T-helper 17 cell (primary cell): ENCODE measurements at regions not wholly inside any gene's neighbourhood (a gene's known extent, or its start where the extent isn't known, plus 50 kb on each side); places are given as distances from the start of the nearest gene placed in this dataset.
"Not testable (repeated sequence)": the region's sequence is repeated elsewhere in the genome, so short reads cannot be mapped to it uniquely, and the experiment has no call there.

ENCODE experiments used
- ATAC-seq: fragments of 150-1000 bp; cut with Tn5 transposase; 2 replicates; pipeline ENCODE4 v1.10.0; 2021; ENCODE audit warnings: mild to moderate bottlenecking, moderate library complexity
- DNase-seq, 3 donors: peaks; one replicate each; pipeline versions ENCODE4 v3.0.0 to v3.0.0-alpha.2; 2020 to 2021
- H3K9me3 ChIP-seq: one replicate; pipeline ENCODE4 v1.7.0; 2013; ENCODE audit warnings: low read length, mild to moderate bottlenecking; ENCODE audit not compliant: control insufficient read depth, poor library complexity, severe bottlenecking
- H3K27ac Mint-ChIP-seq: one replicate; pipeline ENCODE4 v1.8.0; 2022; ENCODE audit warnings: mild to moderate bottlenecking, moderate library complexity, mixed read lengths
- H3K27me3 Mint-ChIP-seq: one replicate; pipeline ENCODE4 v1.8.0; 2022; ENCODE audit warnings: mixed read lengths
- H3K36me3 Mint-ChIP-seq: one replicate; pipeline ENCODE4 v1.8.0; 2022; ENCODE audit warnings: low read depth, mixed read lengths
- H3K4me1 Mint-ChIP-seq: one replicate; pipeline ENCODE4 v1.8.0; 2022; ENCODE audit warnings: mild to moderate bottlenecking, mixed read lengths
- H3K4me3 Mint-ChIP-seq: one replicate; pipeline ENCODE4 v1.8.0; 2022; ENCODE audit warnings: mild to moderate bottlenecking, moderate library complexity, mixed read lengths

- Mint-ChIP-seq H3K36me3 (no peaks in the 10 kb centered on the region), H3K4me1 (no peaks in the 10 kb centered on the region), H3K4me3 (no peak overlapping the region), H3K27ac (no peak overlapping the region), H3K27me3 (no peaks in the 10 kb centered on the region)
- no peaks in the 10 kb centered on the region for H3K9me3 ChIP-seq
- no peak for DNase-seq
- ATAC-seq = no peak
Observed at GRCh38 chr2:59866436-59866835, 687.0 kb downstream of the BCL11A start.

- no peak overlapping the region for H3K4me3 Mint-ChIP-seq
- no peaks in the 10 kb centered on the region for H3K4me1 Mint-ChIP-seq
- no peaks in the 10 kb centered on the region for H3K36me3 Mint-ChIP-seq
- DNase-seq (no peak), ATAC-seq (no peak)
- no peaks in the 10 kb centered on the region for H3K27me3 Mint-ChIP-seq
- no peak overlapping the region for H3K27ac Mint-ChIP-seq
- H3K9me3 ChIP-seq = no peaks in the 10 kb centered on the region
Observed at GRCh38 chr2:59858540-59858939, 694.9 kb downstream of the BCL11A start.

- no peaks in the 10 kb centered on the region for H3K36me3 Mint-ChIP-seq
- H3K4me1 Mint-ChIP-seq = no peaks in the 10 kb centered on the region
- DNase-seq (no peak), ATAC-seq (no peak)
- H3K27ac Mint-ChIP-seq = no peak overlapping the region
- no peaks in the 10 kb centered on the region for H3K9me3 ChIP-seq
- no peak overlapping the region for H3K4me3 Mint-ChIP-seq
- H3K27me3 Mint-ChIP-seq = no peaks in the 10 kb centered on the region
Observed at GRCh38 chr2:59857109-59857508, 696.3 kb downstream of the BCL11A start.

GRCh38 chr2:59856391-59856790, 697.1 kb downstream of the BCL11A start:
- DNase-seq (no peak), ATAC-seq (no peak)
- no peaks in the 10 kb centered on the region for H3K9me3 ChIP-seq
- Mint-ChIP-seq H3K4me3 (no peak overlapping the region), H3K4me1 (no peaks in the 10 kb centered on the region), H3K27ac (no peak overlapping the region), H3K36me3 (no peaks in the 10 kb centered on the region), H3K27me3 (no peaks in the 10 kb centered on the region)

GRCh38 chr2:59853032-59853431, 700.4 kb downstream of the BCL11A start:
- no peak for DNase-seq
- H3K4me3 Mint-ChIP-seq = no peak overlapping the region

GRCh38 chr2:59851836-59852475, 701.5 kb downstream of the BCL11A start:
- no peaks in the 10 kb centered on the region for H3K27me3 Mint-ChIP-seq
- H3K4me3 Mint-ChIP-seq = no peak overlapping the region
- DNase-seq (no peak), ATAC-seq (no peak)
- no peaks in the 10 kb centered on the region for H3K9me3 ChIP-seq
- no peaks in the 10 kb centered on the region for H3K4me1 Mint-ChIP-seq
- H3K36me3 Mint-ChIP-seq = no peaks in the 10 kb centered on the region
- H3K27ac Mint-ChIP-seq = no peak overlapping the region

More at GRCh38 chr2:59853032-59853431, 700.4 kb downstream of the BCL11A start:
- Mint-ChIP-seq H3K27ac (no peak overlapping the region), H3K27me3 (no peaks in the 10 kb centered on the region), H3K36me3 (no peaks in the 10 kb centered on the region), H3K4me1 (no peaks in the 10 kb centered on the region)
- ATAC-seq = no peak
- H3K9me3 ChIP-seq = no peaks in the 10 kb centered on the region

- no peaks in the 10 kb centered on the region for H3K9me3 ChIP-seq
- DNase-seq (no peak), ATAC-seq (no peak)
- no peaks in the 10 kb centered on the region for H3K36me3 Mint-ChIP-seq
- H3K27ac Mint-ChIP-seq = no peak overlapping the region
- H3K27me3 Mint-ChIP-seq = no peaks in the 10 kb centered on the region
- no peak overlapping the region for H3K4me3 Mint-ChIP-seq
- H3K4me1 Mint-ChIP-seq = no peaks in the 10 kb centered on the region
Observed at GRCh38 chr2:59850554-59850953, 702.9 kb downstream of the BCL11A start.

- no peaks in the 10 kb centered on the region for H3K9me3 ChIP-seq
- no peak overlapping the region for H3K27ac Mint-ChIP-seq
- H3K4me3 Mint-ChIP-seq = no peak overlapping the region
- H3K36me3 Mint-ChIP-seq = no peaks in the 10 kb centered on the region
- no peaks in the 10 kb centered on the region for H3K27me3 Mint-ChIP-seq
- H3K4me1 Mint-ChIP-seq = no peaks in the 10 kb centered on the region
- no peak for ATAC-seq
- DNase-seq = no peak
Observed at GRCh38 chr2:59833941-59834340, 719.5 kb downstream of the BCL11A start.

GRCh38 chr2:59830601-59831000, 722.9 kb downstream of the BCL11A start:
- Mint-ChIP-seq H3K4me1 (no peaks in the 10 kb centered on the region), H3K4me3 (no peak overlapping the region)

GRCh38 chr2:59827677-59828076, 725.8 kb downstream of the BCL11A start:
- DNase-seq = no peak
- H3K27me3 Mint-ChIP-seq = no peaks in the 10 kb centered on the region
- H3K27ac Mint-ChIP-seq = no peak overlapping the region
- ATAC-seq = no peak
- H3K9me3 ChIP-seq = no peaks in the 10 kb centered on the region
- no peaks in the 10 kb centered on the region for H3K36me3 Mint-ChIP-seq
- H3K4me3 Mint-ChIP-seq = no peak overlapping the region
- H3K4me1 Mint-ChIP-seq = no peaks in the 10 kb centered on the region

More at GRCh38 chr2:59830601-59831000, 722.9 kb downstream of the BCL11A start:
- ATAC-seq = no peak
- Mint-ChIP-seq H3K27me3 (no peaks in the 10 kb centered on the region), H3K36me3 (no peaks in the 10 kb centered on the region), H3K27ac (no peak overlapping the region)
- no peak for DNase-seq
- no peaks in the 10 kb centered on the region for H3K9me3 ChIP-seq

GRCh38 chr2:59826177-59826576, 727.3 kb downstream of the BCL11A start:
- no peak for ATAC-seq

GRCh38 chr2:59824314-59824713, 729.1 kb downstream of the BCL11A start:
- no peak overlapping the region for H3K27ac Mint-ChIP-seq
- DNase-seq = no peak
- H3K4me3 Mint-ChIP-seq = no peak overlapping the region
- ATAC-seq = no peak
- no peaks in the 10 kb centered on the region for H3K9me3 ChIP-seq
- H3K27me3 Mint-ChIP-seq = no peaks in the 10 kb centered on the region
- no peaks in the 10 kb centered on the region for H3K36me3 Mint-ChIP-seq
- no peaks in the 10 kb centered on the region for H3K4me1 Mint-ChIP-seq

More at GRCh38 chr2:59826177-59826576, 727.3 kb downstream of the BCL11A start:
- no peaks in the 10 kb centered on the region for H3K9me3 ChIP-seq
- Mint-ChIP-seq H3K36me3 (no peaks in the 10 kb centered on the region), H3K27ac (no peak overlapping the region), H3K4me3 (no peak overlapping the region), H3K27me3 (no peaks in the 10 kb centered on the region), H3K4me1 (no peaks in the 10 kb centered on the region)
- DNase-seq = no peak

- Mint-ChIP-seq H3K4me1 (no peaks in the 10 kb centered on the region), H3K36me3 (no peaks in the 10 kb centered on the region), H3K4me3 (no peak overlapping the region), H3K27me3 (no peaks in the 10 kb centered on the region), H3K27ac (no peak overlapping the region)
- no peaks in the 10 kb centered on the region for H3K9me3 ChIP-seq
- ATAC-seq (no peak), DNase-seq (no peak)
Observed at GRCh38 chr2:59816075-59816474, 737.4 kb downstream of the BCL11A start.

- ATAC-seq, H3K9me3 ChIP-seq, H3K4me1 Mint-ChIP-seq, H3K36me3 Mint-ChIP-seq, DNase-seq, H3K4me3 Mint-ChIP-seq, H3K27me3 Mint-ChIP-seq, H3K27ac Mint-ChIP-seq: not testable (repeated sequence)
Observed at GRCh38 chr2:59810283-59810682, 743.2 kb downstream of the BCL11A start.
